H1 (cell line): ENCODE measurements at regions not wholly inside any gene's neighbourhood (a gene's known extent, or its start where the extent isn't known, plus 50 kb on each side); places are given as distances from the start of the nearest gene placed in this dataset.

Source experiments
- CTCF ChIA-PET: fragments of 300-600 bp; sonication (Branson Sonifier 250); formaldehyde crosslinking; loops from one replicate; lab custom pipeline; 2021; ENCODE audit not compliant: partially characterized antibody; lab: Charles Lee
- POLR2A ChIA-PET: fragments of 300-600 bp; sonication (Branson Sonifier 250); formaldehyde crosslinking; loops from one replicate; lab custom pipeline; 2021; ENCODE audit warnings: inconsistent platforms; ENCODE audit not compliant: partially characterized antibody; lab: Charles Lee
- DNase-seq, 2 experiments: peaks; one replicate each; pipeline versions ENCODE4 v3.0.0 to v3.0.0-alpha.2; 2010 to 2022; ENCODE audit warnings: low spot score in 2 of 2, low read depth in 1 of 2, mixed read lengths in 1 of 2
- FAIRE-seq: peaks from 2 replicates; lab custom pipeline; 2011; peaks lifted over from hg19 to GRCh38; lab: Jason Lieb, UNC
- H2AFZ ChIP-seq: 2 replicates; pipeline ENCODE4 v1.8.1; 2012; ENCODE audit warnings: low read length, inconsistent platforms
- H2AK5ac ChIP-seq: 2 replicates; pipeline ENCODE4 v1.6.1; 2013; ENCODE audit warnings: low read depth, low read length
- H2BK120ac ChIP-seq: replicated peaks from 2 replicates; pipeline ENCODE3; 2013; ENCODE audit warnings: low read depth, low read length, inconsistent platforms
- H2BK12ac ChIP-seq: 2 replicates; pipeline ENCODE4 v1.6.1; 2013; ENCODE audit warnings: low read depth, low read length
- H2BK15ac ChIP-seq: 2 replicates; pipeline ENCODE4 v1.6.1; 2013; ENCODE audit warnings: low read length
- H2BK20ac ChIP-seq: 2 replicates; pipeline ENCODE4 v1.6.1; 2013; ENCODE audit warnings: low read length
- H2BK5ac ChIP-seq: 2 replicates; pipeline ENCODE4 v1.6.1; 2013; ENCODE audit warnings: low read depth, low read length
- H3K14ac ChIP-seq: 2 replicates; pipeline ENCODE4 v1.6.1; 2013; ENCODE audit warnings: inconsistent platforms; ENCODE audit not compliant: insufficient read length
- H3K18ac ChIP-seq: 2 replicates; pipeline ENCODE4 v1.6.1; 2013; ENCODE audit warnings: low read length; ENCODE audit errors: extremely low read depth
- H3K23ac ChIP-seq: 2 replicates; pipeline ENCODE4 v1.6.1; 2013; ENCODE audit warnings: inconsistent platforms; ENCODE audit not compliant: insufficient read length
- H3K23me2 ChIP-seq: 2 replicates; pipeline ENCODE4 v1.6.1; 2013; ENCODE audit warnings: low read depth, low read length
- H3K27ac ChIP-seq: 2 replicates; pipeline ENCODE4 v1.6.1; 2011; ENCODE audit warnings: low read depth, low read length, inconsistent platforms
- H3K27me3 ChIP-seq, 4 experiments: replicated peaks in 1 of 4; 1 replicate in 1 of 4; 2 replicates in 3 of 4; pipeline versions ENCODE4 v1.6.1 to v1.8.1; 2011 to 2013; ENCODE audit warnings: low read length in 3 of 4, mild to moderate bottlenecking in 3 of 4, inconsistent platforms in 2 of 4, mixed read lengths in 2 of 4, moderate library complexity in 1 of 4; ENCODE audit not compliant: control insufficient read depth in 3 of 4, insufficient read depth in 3 of 4; ENCODE audit errors: extremely low read depth in 1 of 4
- H3K36me3 ChIP-seq, 4 experiments: 2 replicates each; pipeline versions ENCODE4 v1.6.1 to v1.8.1; 2011 to 2013; ENCODE audit warnings: mild to moderate bottlenecking in 4 of 4, low read length in 3 of 4, moderate library complexity in 2 of 4, control low read depth in 1 of 4, inconsistent platforms in 1 of 4; ENCODE audit not compliant: insufficient read depth in 4 of 4, control insufficient read depth in 2 of 4
- H3K4ac ChIP-seq: replicated peaks from 2 replicates; pipeline ENCODE3; 2013; ENCODE audit warnings: low read length, low read depth, mixed read lengths, inconsistent platforms; ENCODE audit not compliant: insufficient read length
- H3K4me1 ChIP-seq, 4 experiments: replicated peaks in 1 of 4; 1 replicate in 1 of 4; 2 replicates in 3 of 4; pipeline versions ENCODE4 v1.6.1 to v1.8.1; 2011 to 2013; ENCODE audit warnings: low read length in 3 of 4, inconsistent platforms in 2 of 4, mixed read lengths in 1 of 4; ENCODE audit not compliant: insufficient read depth in 4 of 4, control insufficient read depth in 3 of 4
- H3K4me2 ChIP-seq, 2 experiments: 2 replicates each; pipeline versions ENCODE4 v1.6.1 to v1.8.1; 2011 to 2013; ENCODE audit warnings: low read depth in 2 of 2, low read length in 2 of 2, control low read depth in 1 of 2, inconsistent platforms in 1 of 2, mild to moderate bottlenecking in 1 of 2; ENCODE audit not compliant: insufficient read depth in 1 of 2
- H3K4me3 ChIP-seq, 4 experiments: fragments of 200-600, 300-600 bp in 1 of 4; sonication (generic), shearing (Covaris generic), sonication (Bioruptor Twin) in 1 of 4; 2 replicates each; pipeline versions ENCODE4 v1.5.1 to v1.8.1; 2011 to 2016; ENCODE audit warnings: low read length in 4 of 4, low read depth in 3 of 4, control low read depth in 2 of 4, inconsistent platforms in 2 of 4, mild to moderate bottlenecking in 2 of 4, mixed read lengths in 1 of 4, moderate library complexity in 1 of 4; ENCODE audit not compliant: insufficient read depth in 2 of 4; ENCODE audit errors: extremely low read depth in 1 of 4
- H3K56ac ChIP-seq: replicated peaks from 2 replicates; pipeline ENCODE3; 2013; ENCODE audit warnings: low read depth, mild to moderate bottlenecking, mixed read lengths, low read length, inconsistent platforms; ENCODE audit not compliant: insufficient read length
- H3K79me1 ChIP-seq: 2 replicates; pipeline ENCODE4 v1.6.1; 2013; ENCODE audit warnings: low read depth, low read length, control low read depth
- H3K79me2 ChIP-seq, 2 experiments: 2 replicates each; pipeline versions ENCODE4 v1.6.1 to v1.8.1; 2012 to 2013; ENCODE audit warnings: low read length in 2 of 2, mild to moderate bottlenecking in 2 of 2, inconsistent platforms in 1 of 2; ENCODE audit not compliant: insufficient read depth in 2 of 2, control insufficient read depth in 1 of 2
- H3K9ac ChIP-seq, 4 experiments: replicated peaks in 1 of 4; 1 replicate in 1 of 4; 2 replicates in 3 of 4; pipeline versions ENCODE4 v1.6.1 to v1.8.1; 2011 to 2013; ENCODE audit warnings: low read depth in 3 of 4, low read length in 3 of 4, control low read depth in 2 of 4, mild to moderate bottlenecking in 2 of 4, moderate library complexity in 2 of 4, inconsistent platforms in 1 of 4; ENCODE audit errors: extremely low read depth in 1 of 4
- H3K9me3 ChIP-seq, 2 experiments: 2 replicates each; pipeline versions ENCODE4 v1.6.1 to v1.8.1; 2012 to 2013; ENCODE audit warnings: mild to moderate bottlenecking in 2 of 2, moderate library complexity in 2 of 2, control low read depth in 1 of 2, inconsistent platforms in 1 of 2, low read depth in 1 of 2, low read length in 1 of 2, mixed read lengths in 1 of 2; ENCODE audit not compliant: insufficient read depth in 2 of 2
- H4K20me1 ChIP-seq, 2 experiments: replicated peaks in 1 of 2; 2 replicates each; pipeline versions ENCODE3 to v1.8.1; 2011 to 2013; ENCODE audit warnings: inconsistent platforms in 2 of 2, low read length in 2 of 2, mild to moderate bottlenecking in 1 of 2; ENCODE audit not compliant: insufficient read depth in 2 of 2, control insufficient read depth in 1 of 2
- H4K5ac ChIP-seq: 2 replicates; pipeline ENCODE4 v1.6.1; 2013; ENCODE audit warnings: low read length, low read depth, mixed read lengths, inconsistent platforms; ENCODE audit not compliant: insufficient read length
- H4K8ac ChIP-seq: 2 replicates; pipeline ENCODE4 v1.8.0; 2013; ENCODE audit warnings: mild to moderate bottlenecking, moderate library complexity, low read length, inconsistent platforms; ENCODE audit not compliant: insufficient read depth; ENCODE audit errors: extremely low read depth
- H4K91ac ChIP-seq: replicated peaks from 2 replicates; pipeline ENCODE3; 2013; ENCODE audit warnings: low read length, mixed read lengths, inconsistent platforms; ENCODE audit not compliant: insufficient read length
- BCL11A ChIP-seq, 2 experiments: IDR thresholded peaks; one replicate each; pipeline ENCODE4 v1.6.1; 2011; ENCODE audit warnings: low read depth in 2 of 2, low read length in 2 of 2, mild to moderate bottlenecking in 2 of 2
- CREB1 ChIP-seq: IDR thresholded peaks from 2 replicates; pipeline ENCODE4 v1.6.1; 2012; ENCODE audit warnings: inconsistent platforms
- EGR1 ChIP-seq: IDR thresholded peaks from 2 replicates; pipeline ENCODE4 v1.6.1; 2011; ENCODE audit warnings: low read depth, low read length, borderline replicate concordance
- EP300 ChIP-seq, 2 experiments: IDR thresholded peaks; 1 replicate in 1 of 2; 2 replicates in 1 of 2; pipeline ENCODE4 v1.6.1; 2011 to 2012; ENCODE audit warnings: low read depth in 2 of 2, low read length in 2 of 2, mild to moderate bottlenecking in 2 of 2, borderline replicate concordance in 1 of 2, inconsistent platforms in 1 of 2, moderate library complexity in 1 of 2
- FOSL1 ChIP-seq: IDR thresholded peaks from 2 replicates; pipeline ENCODE4 v1.6.1; 2011; ENCODE audit warnings: mild to moderate bottlenecking, low read depth, low read length, moderate library complexity; ENCODE audit not compliant: insufficient read depth
- GABPA ChIP-seq: IDR thresholded peaks from 2 replicates; pipeline ENCODE4 v1.6.1; 2011; ENCODE audit warnings: mild to moderate bottlenecking, low read length, moderate library complexity, borderline replicate concordance; ENCODE audit not compliant: insufficient read depth
- POLR2A ChIP-seq, 2 experiments: IDR thresholded peaks; 1 replicate in 1 of 2; 2 replicates in 1 of 2; pipeline ENCODE4 v1.6.1; 2011; ENCODE audit warnings: low read depth in 2 of 2, low read length in 2 of 2, mild to moderate bottlenecking in 2 of 2; ENCODE audit errors: control extremely low read depth in 1 of 2
- RAD21 ChIP-seq, 2 experiments: IDR thresholded peaks in 1 of 2; conservative IDR thresholded peaks in 1 of 2; 2 replicates each; pipeline ENCODE4 v1.6.1; 2011; ENCODE audit warnings: low read depth in 2 of 2, low read length in 2 of 2, improper control_type of control experiment in 1 of 2, inconsistent platforms in 1 of 2, mild to moderate bottlenecking in 1 of 2, moderate library complexity in 1 of 2
- SIRT6 ChIP-seq: IDR thresholded peaks from one replicate; pipeline ENCODE4 v1.7.1; 2012; ENCODE audit warnings: low read length, inconsistent platforms
- SRF ChIP-seq: IDR thresholded peaks from 2 replicates; pipeline ENCODE4 v1.6.1; 2011; ENCODE audit warnings: mild to moderate bottlenecking, low read depth, low read length, moderate library complexity
- TBP ChIP-seq: IDR thresholded peaks from 2 replicates; pipeline ENCODE4 v1.6.1; 2011; ENCODE audit warnings: low read depth, low read length, improper control_type of control experiment
- TCF12 ChIP-seq: IDR thresholded peaks from 2 replicates; pipeline ENCODE4 v1.6.1; 2011; ENCODE audit warnings: low read depth, mild to moderate bottlenecking, low read length
- TEAD4 ChIP-seq: IDR thresholded peaks from 2 replicates; pipeline ENCODE4 v1.6.1; 2012; ENCODE audit warnings: low read depth, low read length, inconsistent platforms, mixed read lengths
- whole genome bisulfite sequencing, 2 experiments: shearing (Covaris generic) in 1 of 2; methylation state at CpG; one replicate each; pipeline versions ENCODE4 v1.1.6 to v1.1.7; 2013 to 2015; ENCODE audit warnings: low lambda C conversion rate in 2 of 2, mixed read lengths in 2 of 2, inconsistent platforms in 1 of 2, low coverage in 1 of 2, missing lambda C conversion rate in 1 of 2; ENCODE audit not compliant: insufficient replicate concordance in 2 of 2, insufficient coverage in 1 of 2, insufficient read length in 1 of 2; ENCODE audit errors: extremely low coverage in 1 of 2, missing lambda C conversion rate in 1 of 2; 5-methylcytosine and 5-hydroxymethylcytosine counted together
- TF ChIP-seq, protein P1 (sequence below): IDR thresholded peaks from 2 replicates; pipeline ENCODE4 v1.6.1; 2011; ENCODE audit warnings: low read length, improper control_type of control experiment

DNA sequence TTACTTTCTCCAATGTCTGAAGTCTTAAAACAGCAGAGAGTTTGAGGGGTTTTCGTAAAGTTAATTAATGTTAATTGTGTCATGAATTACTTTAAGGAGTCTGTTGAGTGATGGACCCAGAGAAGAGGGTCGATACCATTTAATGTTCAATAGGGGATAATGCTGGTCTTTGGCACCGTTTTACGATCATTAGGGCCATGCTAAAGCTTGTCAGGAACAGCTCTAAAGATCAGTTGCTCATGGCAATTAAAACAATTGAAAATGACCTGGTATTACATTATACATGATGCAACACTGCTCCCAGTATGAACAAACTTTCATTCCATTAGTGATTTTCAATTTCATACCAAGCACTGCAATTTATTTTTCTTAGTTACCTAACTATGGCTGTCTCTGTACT, 296.9 kb downstream of the ETV1 start:
- H3K79me1 ChIP-seq = no peaks in the 10 kb centered on the region
- no peak for FAIRE-seq
- no peaks in the 10 kb centered on the region for H3K79me2 ChIP-seq
- H3K4ac ChIP-seq = no peak overlapping the region
- H2BK120ac ChIP-seq = no peak overlapping the region
- no peak overlapping the region for H4K91ac ChIP-seq
- TF ChIP-seq TEAD4 (no peak), CREB1 (no peak), EGR1 (no peak), TBP (no peak), RAD21 (IDR thresholded peaks at IDR 0.05 in 1 of 2, conservative IDR thresholded peaks at IDR 0.05 in 1 of 2; ENCODE audit: low read depth in 2 of 2, low read length in 2 of 2) (no peak), SIRT6 (no peak), BCL11A (IDR thresholded peaks at IDR 0.05; ENCODE audit: low read depth in 2 of 2, low read length in 2 of 2) (no peak), EP300 (IDR thresholded peaks at IDR 0.05; ENCODE audit: borderline replicate concordance in 1 of 2, low read depth in 2 of 2, low read length in 2 of 2) (no peak), TCF12 (no peak), SRF (no peak), POLR2A (IDR thresholded peaks at IDR 0.05; ENCODE audit: control extremely low read depth in 1 of 2, low read depth in 2 of 2, low read length in 2 of 2) (no peak), FOSL1 (no peak), GABPA (no peak)
- TF ChIP-seq, protein P1, sequence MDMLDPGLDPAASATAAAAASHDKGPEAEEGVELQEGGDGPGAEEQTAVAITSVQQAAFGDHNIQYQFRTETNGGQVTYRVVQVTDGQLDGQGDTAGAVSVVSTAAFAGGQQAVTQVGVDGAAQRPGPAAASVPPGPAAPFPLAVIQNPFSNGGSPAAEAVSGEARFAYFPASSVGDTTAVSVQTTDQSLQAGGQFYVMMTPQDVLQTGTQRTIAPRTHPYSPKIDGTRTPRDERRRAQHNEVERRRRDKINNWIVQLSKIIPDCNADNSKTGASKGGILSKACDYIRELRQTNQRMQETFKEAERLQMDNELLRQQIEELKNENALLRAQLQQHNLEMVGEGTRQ = no peak
- no peaks in the 10 kb centered on the region for H3K9me3 ChIP-seq
- no peak overlapping the region for H3K9ac ChIP-seq
- no peaks in the 10 kb centered on the region for H3K36me3 ChIP-seq
- POLR2A ChIA-PET = no interaction called here
- no peak overlapping the region for H2BK15ac ChIP-seq
- no peak overlapping the region for H3K23ac ChIP-seq
- H3K27me3 ChIP-seq = no peaks in the 10 kb centered on the region
- no peak overlapping the region for H3K56ac ChIP-seq
- no peak overlapping the region for H2AK5ac ChIP-seq
- H3K14ac ChIP-seq = no peak overlapping the region
- no peak overlapping the region for H2BK20ac ChIP-seq
- H3K18ac ChIP-seq = no peak overlapping the region
- no peak overlapping the region for H2AFZ ChIP-seq
- CTCF ChIA-PET = no interaction called here
- H4K5ac ChIP-seq = no peak overlapping the region
- H2BK5ac ChIP-seq = no peak overlapping the region
- WGBS, 2 experiments = 93% methylated on average over 4 of the region's 4 CpGs; no CpG with 5 or more reads in 1 of the 2 experiments
- no peak for DNase-seq
- no peaks in the 10 kb centered on the region for H3K4me1 ChIP-seq
- no peak overlapping the region for H3K4me2 ChIP-seq
- no peaks in the 10 kb centered on the region for H4K20me1 ChIP-seq
- no peaks in the 10 kb centered on the region for H3K23me2 ChIP-seq
- H2BK12ac ChIP-seq = no peak overlapping the region
- no peak overlapping the region for H3K27ac ChIP-seq
- no peak overlapping the region for H4K8ac ChIP-seq
- no peak overlapping the region for H3K4me3 ChIP-seq
